Activated CD4-positive, alpha-beta memory T cell treated with anti-CD3 and anti-CD28 coated beads for 36 hours (primary cell): ENCODE measurements at regions not wholly inside any gene's neighbourhood (a gene's known extent, or its start where the extent isn't known, plus 50 kb on each side); places are given as distances from the start of the nearest gene placed in this dataset.
A peak's percentile ranks its signal among the peaks of the same experiment; 100 is the strongest.

Experiments
- CTCF ChIA-PET: fragments of 350-600 bp; sonication (Branson Sonifier 250); formaldehyde crosslinking; loops from one replicate; lab custom pipeline; 2021; ENCODE audit warnings: antibody characterized with exemption, inconsistent platforms; lab: Charles Lee
- POLR2A ChIA-PET: fragments of 350-600 bp; sonication (Branson Sonifier 250); formaldehyde crosslinking; loops from one replicate; lab custom pipeline; 2021; ENCODE audit warnings: antibody characterized with exemption; lab: Charles Lee
- DNase-seq: peaks from one replicate; pipeline ENCODE4 v3.0.0-alpha.2; 2020
- H3K27ac Mint-ChIP-seq: one replicate; pipeline ENCODE4 v1.8.0; 2021; ENCODE audit warnings: mixed read lengths
- H3K27me3 Mint-ChIP-seq: one replicate; pipeline ENCODE4 v1.8.0; 2021; ENCODE audit warnings: mixed read lengths
- H3K36me3 Mint-ChIP-seq: one replicate; pipeline ENCODE4 v1.8.0; 2021; ENCODE audit warnings: mixed read lengths
- H3K4me1 Mint-ChIP-seq: one replicate; pipeline ENCODE4 v1.8.0; 2021; ENCODE audit warnings: low read depth, mixed read lengths
- H3K4me3 Mint-ChIP-seq: one replicate; pipeline ENCODE4 v1.8.0; 2021; ENCODE audit warnings: mild to moderate bottlenecking, mixed read lengths
- H3K9me3 Mint-ChIP-seq: one replicate; pipeline ENCODE4 v1.8.0; 2021; ENCODE audit warnings: mixed read lengths
- intact Hi-C: fragments of 100-400 bp; cut with micrococcal nuclease; formaldehyde crosslinking; loops from one replicate; pipeline ENCODE4 v1.15.1; 2023

DNA sequence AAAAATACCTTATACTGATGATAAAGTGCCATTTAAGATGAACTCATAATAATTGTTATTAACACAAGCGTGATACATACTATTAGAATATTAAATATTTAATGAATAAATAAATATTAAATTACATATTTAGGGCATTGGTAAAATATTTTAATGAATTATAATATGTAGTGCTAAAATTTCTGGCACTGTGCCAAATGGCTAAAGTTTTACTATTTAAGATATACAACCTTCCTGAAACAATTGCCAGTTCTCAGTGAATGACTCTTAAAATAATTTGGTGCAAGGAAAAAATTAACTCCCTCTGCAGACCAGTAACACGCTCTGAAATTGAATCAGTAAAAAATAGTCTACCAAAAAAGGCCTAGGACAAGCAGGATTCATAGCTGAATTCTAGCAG is 428.9 kb upstream of the ATXN7L3B start:
- POLR2A ChIA-PET, result no interaction called here
- Mint-ChIP-seq H3K4me3 (no peak overlapping the region), H3K9me3 (no peaks in the 10 kb centered on the region), H3K27me3 (no peaks in the 10 kb centered on the region), H3K27ac (no peak overlapping the region), H3K4me1 (no peaks in the 10 kb centered on the region), H3K36me3 (no peaks in the 10 kb centered on the region)
- CTCF ChIA-PET, result no interaction called here
- intact Hi-C loops, result no loop called here
- DNase-seq, result no peak

GRCh38 chr12:74111688-74112360 is 425.8 kb upstream of the ATXN7L3B start:
- Mint-ChIP-seq H3K9me3 (no peaks in the 10 kb centered on the region), H3K36me3 (no peaks in the 10 kb centered on the region), H3K27me3 (no peaks in the 10 kb centered on the region), H3K27ac (no peak overlapping the region), H3K4me3 (no peak overlapping the region), H3K4me1 (no peaks in the 10 kb centered on the region)
- ChIA-PET POLR2A (no interaction called here), CTCF (no interaction called here)
- peak; percentile 14 for DNase-seq
- intact Hi-C loops, result loop anchor here (1.0 to 5.0 kb wide), 2 partner anchors 300 to 425 kb away; partner anchors contain the start of gene ATXN7L3B

DNA sequence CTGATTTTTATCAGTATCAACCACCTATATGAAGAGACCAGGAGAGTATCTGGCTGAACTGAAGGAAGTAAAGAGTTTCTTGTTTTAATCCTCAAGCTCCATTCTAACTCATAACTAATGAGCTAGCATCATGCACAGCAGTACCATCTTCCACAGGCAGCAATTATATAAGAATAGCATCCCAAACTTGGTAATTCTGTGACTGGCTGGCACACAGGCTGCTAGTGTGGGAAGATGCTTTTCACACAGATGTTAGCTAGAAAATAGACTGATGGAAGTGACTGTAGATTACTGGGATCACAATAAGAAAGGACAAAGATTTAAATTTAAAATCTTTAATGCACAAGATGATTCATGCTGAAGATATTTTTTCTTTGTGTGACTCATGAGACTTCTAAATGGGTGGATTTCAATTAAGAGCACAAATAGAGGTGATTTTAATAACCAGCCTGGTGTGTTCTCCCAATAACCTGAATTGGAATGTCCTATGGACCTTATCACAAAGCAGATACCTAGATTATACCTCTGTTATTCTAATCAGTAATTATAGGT is 417.7 kb upstream of the ATXN7L3B start:
- H3K27me3 Mint-ChIP-seq, result no peaks in the 10 kb centered on the region
- H3K36me3 Mint-ChIP-seq, result no peaks in the 10 kb centered on the region
- intact Hi-C loops, result no loop called here
- ChIA-PET CTCF (no interaction called here), POLR2A (no interaction called here)
- no peaks in the 10 kb centered on the region for H3K4me1 Mint-ChIP-seq
- no peak overlapping the region for H3K4me3 Mint-ChIP-seq
- DNase-seq, result no peak
- no peak overlapping the region for H3K27ac Mint-ChIP-seq
- no peaks in the 10 kb centered on the region for H3K9me3 Mint-ChIP-seq

DNA sequence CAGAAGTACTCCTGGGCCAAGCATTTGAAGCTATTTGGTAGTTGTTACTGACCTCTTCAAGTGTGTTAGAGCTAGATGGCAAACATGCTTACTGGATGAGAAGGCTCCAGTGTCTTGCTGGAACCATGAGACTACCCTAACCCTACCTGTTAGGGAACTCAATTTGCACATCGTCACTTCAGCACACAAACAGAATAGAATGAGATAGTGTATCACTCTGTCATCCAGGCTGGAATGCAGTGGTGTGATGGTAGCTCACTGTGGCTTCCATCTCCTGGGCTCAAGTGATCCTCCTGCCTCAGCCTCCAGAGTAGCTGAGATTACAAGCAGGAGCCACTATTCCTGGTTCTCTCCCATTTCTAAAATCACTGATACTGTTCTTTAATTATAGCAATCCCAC is 417.0 kb upstream of the ATXN7L3B start:
- no peaks in the 10 kb centered on the region for H3K27me3 Mint-ChIP-seq
- H3K27ac Mint-ChIP-seq, result no peak overlapping the region
- POLR2A ChIA-PET, result no interaction called here
- H3K36me3 Mint-ChIP-seq, result no peaks in the 10 kb centered on the region
- H3K4me3 Mint-ChIP-seq, result no peak overlapping the region
- no peak for DNase-seq
- CTCF ChIA-PET, result no interaction called here
- intact Hi-C loops, result no loop called here
- H3K4me1 Mint-ChIP-seq, result no peaks in the 10 kb centered on the region
- no peaks in the 10 kb centered on the region for H3K9me3 Mint-ChIP-seq

GRCh38 chr12:74129702-74130101 is 407.9 kb upstream of the ATXN7L3B start:
- H3K4me1 Mint-ChIP-seq, result no peaks in the 10 kb centered on the region
- no peaks in the 10 kb centered on the region for H3K36me3 Mint-ChIP-seq
- ChIA-PET CTCF (no interaction called here), POLR2A (no interaction called here)
- H3K9me3 Mint-ChIP-seq, result peaks cover 10% of the 10 kb centered on the region
- H3K27me3 Mint-ChIP-seq, result no peaks in the 10 kb centered on the region
- DNase-seq, result no peak
- no peak overlapping the region for H3K4me3 Mint-ChIP-seq
- no peak overlapping the region for H3K27ac Mint-ChIP-seq
- intact Hi-C loops, result no loop called here

- ChIA-PET CTCF (no interaction called here), POLR2A (no interaction called here)
- no peak for DNase-seq
- H3K9me3 Mint-ChIP-seq, result no peaks in the 10 kb centered on the region
- no peaks in the 10 kb centered on the region for H3K4me1 Mint-ChIP-seq
- intact Hi-C loops, result no loop called here
- H3K27ac Mint-ChIP-seq, result no peak overlapping the region
- H3K36me3 Mint-ChIP-seq, result no peaks in the 10 kb centered on the region
- no peak overlapping the region for H3K4me3 Mint-ChIP-seq
- H3K27me3 Mint-ChIP-seq, result no peaks in the 10 kb centered on the region
Measured at GRCh38 chr12:74144396-74144795, 393.2 kb upstream of the ATXN7L3B start.

DNA sequence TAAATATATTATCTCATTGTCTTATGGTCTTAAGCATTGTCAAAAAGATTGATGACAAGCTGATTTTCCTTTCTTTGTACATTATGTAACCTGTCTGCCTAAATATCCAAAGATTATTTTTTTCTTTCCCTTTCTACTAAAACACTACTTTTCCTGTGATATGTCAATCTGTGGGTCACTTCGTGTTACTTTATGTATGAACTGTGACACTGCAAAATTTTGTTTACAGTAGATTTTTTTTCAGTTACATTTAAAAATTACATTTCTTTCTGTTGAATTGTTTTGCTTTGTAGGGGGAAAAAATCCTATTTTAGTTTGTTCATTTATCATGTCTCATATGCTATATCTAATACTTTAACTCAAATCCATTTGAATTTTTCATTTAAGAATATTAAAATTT is 392.3 kb upstream of the ATXN7L3B start:
- intact Hi-C loops, result no loop called here
- no peaks in the 10 kb centered on the region for H3K4me1 Mint-ChIP-seq
- DNase-seq, result no peak
- ChIA-PET POLR2A (no interaction called here), CTCF (no interaction called here)
- no peak overlapping the region for H3K27ac Mint-ChIP-seq
- no peak overlapping the region for H3K4me3 Mint-ChIP-seq
- H3K27me3 Mint-ChIP-seq, result no peaks in the 10 kb centered on the region
- no peaks in the 10 kb centered on the region for H3K9me3 Mint-ChIP-seq
- no peaks in the 10 kb centered on the region for H3K36me3 Mint-ChIP-seq

GRCh38 chr12:74148849-74149248 is 388.8 kb upstream of the ATXN7L3B start:
- DNase-seq, result no peak
- H3K27me3 Mint-ChIP-seq, result no peaks in the 10 kb centered on the region
- H3K4me3 Mint-ChIP-seq, result no peak overlapping the region
- no peaks in the 10 kb centered on the region for H3K9me3 Mint-ChIP-seq
- no peaks in the 10 kb centered on the region for H3K4me1 Mint-ChIP-seq
- intact Hi-C loops, result no loop called here
- H3K36me3 Mint-ChIP-seq, result no peaks in the 10 kb centered on the region
- CTCF ChIA-PET, result no interaction called here
- no peak overlapping the region for H3K27ac Mint-ChIP-seq
- POLR2A ChIA-PET, result no interaction called here

- ChIA-PET CTCF (no interaction called here), POLR2A (no interaction called here)
- intact Hi-C loops, result no loop called here
- no peaks in the 10 kb centered on the region for H3K4me1 Mint-ChIP-seq
- H3K9me3 Mint-ChIP-seq, result peaks cover 2% of the 10 kb centered on the region
- DNase-seq, result no peak
- H3K4me3 Mint-ChIP-seq, result no peak overlapping the region
- no peak overlapping the region for H3K27ac Mint-ChIP-seq
- no peaks in the 10 kb centered on the region for H3K36me3 Mint-ChIP-seq
- H3K27me3 Mint-ChIP-seq, result no peaks in the 10 kb centered on the region
Measured at GRCh38 chr12:74152370-74152769, 385.3 kb upstream of the ATXN7L3B start.

GRCh38 chr12:74166096-74166495 is 371.5 kb upstream of the ATXN7L3B start:
- no peak overlapping the region for H3K4me3 Mint-ChIP-seq
- ChIA-PET POLR2A (no interaction called here), CTCF (no interaction called here)
- no peaks in the 10 kb centered on the region for H3K36me3 Mint-ChIP-seq
- intact Hi-C loops, result no loop called here
- H3K9me3 Mint-ChIP-seq, result no peaks in the 10 kb centered on the region
- H3K27ac Mint-ChIP-seq, result no peak overlapping the region
- DNase-seq, result no peak
- H3K27me3 Mint-ChIP-seq, result no peaks in the 10 kb centered on the region
- no peaks in the 10 kb centered on the region for H3K4me1 Mint-ChIP-seq

GRCh38 chr12:74169607-74170006 is 368.0 kb upstream of the ATXN7L3B start:
- Mint-ChIP-seq H3K4me1 (no peaks in the 10 kb centered on the region), H3K36me3 (no peaks in the 10 kb centered on the region), H3K4me3 (no peak overlapping the region), H3K27ac (no peak overlapping the region), H3K9me3 (peaks cover 1% of the 10 kb centered on the region), H3K27me3 (no peaks in the 10 kb centered on the region)
- ChIA-PET CTCF (no interaction called here), POLR2A (no interaction called here)
- intact Hi-C loops, result no loop called here
- no peak for DNase-seq

DNA sequence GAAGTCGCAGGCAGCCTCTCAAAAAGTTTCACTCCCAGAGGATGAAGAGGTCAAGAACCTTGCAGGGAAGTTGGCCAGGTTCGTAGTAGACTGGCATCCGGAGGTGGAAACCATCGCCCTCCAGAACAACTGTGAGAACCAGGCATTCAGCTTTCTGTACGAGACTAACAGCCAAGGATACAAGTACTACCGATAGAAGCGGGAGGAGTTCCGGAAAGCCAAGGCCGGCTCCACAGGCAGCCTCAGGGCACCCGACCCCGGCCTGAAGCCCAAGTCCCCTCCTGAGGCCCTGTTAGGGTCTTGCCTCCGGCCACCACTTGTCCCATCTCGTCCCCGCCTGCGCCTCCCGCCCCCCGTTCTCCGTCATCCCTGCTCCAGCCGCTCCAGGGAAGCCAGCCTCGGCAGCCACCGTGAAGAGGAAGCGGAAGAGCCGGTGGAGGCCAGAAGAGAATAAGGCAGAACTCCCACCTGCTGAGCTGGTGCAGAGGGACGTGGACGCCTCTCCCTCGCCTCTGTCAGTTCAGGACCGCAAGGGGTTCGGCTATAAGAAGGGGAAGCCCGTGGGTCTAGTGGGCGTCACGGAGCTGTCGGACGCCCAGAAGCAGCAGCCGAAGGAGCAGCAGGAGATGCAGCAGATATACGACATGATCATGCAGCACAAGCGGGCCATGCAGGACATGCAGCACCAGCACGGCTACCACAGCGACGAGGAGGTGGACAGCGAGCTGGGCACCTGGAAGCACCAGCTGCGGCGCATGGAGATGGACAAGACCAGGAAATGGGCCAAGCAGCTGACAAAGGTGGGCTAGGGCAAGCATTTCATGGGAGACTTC is 366.8 kb upstream of the ATXN7L3B start:
- CTCF ChIA-PET, result no interaction called here
- no peak for DNase-seq
- Mint-ChIP-seq H3K27ac (no peak overlapping the region), H3K4me3 (no peak overlapping the region), H3K36me3 (no peaks in the 10 kb centered on the region), H3K27me3 (no peaks in the 10 kb centered on the region), H3K4me1 (no peaks in the 10 kb centered on the region), H3K9me3 (peaks cover 6% of the 10 kb centered on the region)
- intact Hi-C loops, result no loop called here
- POLR2A ChIA-PET, result no interaction called here
